ENCODE measurements at regions not wholly inside any gene's neighbourhood (a gene's known extent, or its start where the extent isn't known, plus 50 kb on each side); places are given as distances from the start of the nearest gene placed in this dataset.

DNA sequence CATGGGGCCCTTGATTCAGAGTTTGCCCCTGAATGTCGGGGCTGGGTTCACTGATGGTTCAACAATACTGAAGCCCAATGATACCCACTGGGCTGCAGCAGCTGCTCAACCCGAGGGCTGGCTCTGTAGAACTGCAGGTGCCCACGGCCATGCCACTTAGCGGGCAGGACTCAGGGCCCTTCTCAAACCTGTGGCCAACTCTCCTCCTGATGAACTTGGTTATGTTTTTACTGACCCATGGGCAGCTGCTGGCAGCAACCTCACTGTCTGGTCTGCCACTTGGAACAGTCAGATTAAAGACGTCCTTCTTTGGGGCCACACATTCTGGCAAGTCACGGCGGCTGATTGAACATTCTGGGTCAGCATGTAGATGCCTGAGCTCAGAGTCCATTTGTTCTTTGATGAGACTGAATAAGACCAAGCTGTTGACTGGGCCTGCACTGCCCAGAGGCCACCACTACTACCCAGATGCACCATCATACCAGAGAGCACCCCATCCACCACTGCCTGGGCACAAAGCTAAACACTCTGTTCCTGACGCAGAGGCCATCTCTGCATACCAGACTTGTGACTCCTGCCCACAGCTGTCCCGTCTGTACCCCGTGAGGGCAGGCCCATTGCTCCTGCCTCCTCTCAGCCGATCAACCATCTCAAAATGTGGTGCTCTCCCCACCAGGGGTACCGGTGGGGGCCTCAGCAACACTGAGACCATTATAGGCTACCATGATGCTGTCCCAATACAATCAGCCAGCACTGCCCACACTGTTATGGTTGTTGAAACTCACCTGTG, 67.8 kb downstream of the SHANK2 start:
- Histone ChIP-seq H4K20me1 (ENCODE audit: low read depth, low read length) (no peaks in the 10 kb centered on the region), H3K27me3 (ENCODE audit: low read length) (no peaks in the 10 kb centered on the region), H3K9me3 (ENCODE audit: insufficient read depth, low read length) (no peaks in the 10 kb centered on the region), H3K4me2 (ENCODE audit: low read depth, low read length, poor library complexity, severe bottlenecking) (no peak overlapping the region), H3K9me2 (replicated peaks; ENCODE audit: insufficient read depth, low read length) (no peaks in the 10 kb centered on the region), H3K36me3 (ENCODE audit: low read length) (no peaks in the 10 kb centered on the region), H3K27ac (ENCODE audit: low read depth, low read length) (no peak overlapping the region), H3K9ac (ENCODE audit: low read length) (no peak overlapping the region), H2AFZ (ENCODE audit: low read depth, low read length, severe bottlenecking) (no peak overlapping the region), H3K79me2 (ENCODE audit: insufficient read depth, low read length) (no peaks in the 10 kb centered on the region), H3K4me3 (ENCODE audit: insufficient read depth, low read length, poor library complexity, severe bottlenecking) (no peak overlapping the region), H3F3A (ENCODE audit: insufficient read depth) (no peaks in the 10 kb centered on the region)
- TF ChIP-seq, protein P1, sequence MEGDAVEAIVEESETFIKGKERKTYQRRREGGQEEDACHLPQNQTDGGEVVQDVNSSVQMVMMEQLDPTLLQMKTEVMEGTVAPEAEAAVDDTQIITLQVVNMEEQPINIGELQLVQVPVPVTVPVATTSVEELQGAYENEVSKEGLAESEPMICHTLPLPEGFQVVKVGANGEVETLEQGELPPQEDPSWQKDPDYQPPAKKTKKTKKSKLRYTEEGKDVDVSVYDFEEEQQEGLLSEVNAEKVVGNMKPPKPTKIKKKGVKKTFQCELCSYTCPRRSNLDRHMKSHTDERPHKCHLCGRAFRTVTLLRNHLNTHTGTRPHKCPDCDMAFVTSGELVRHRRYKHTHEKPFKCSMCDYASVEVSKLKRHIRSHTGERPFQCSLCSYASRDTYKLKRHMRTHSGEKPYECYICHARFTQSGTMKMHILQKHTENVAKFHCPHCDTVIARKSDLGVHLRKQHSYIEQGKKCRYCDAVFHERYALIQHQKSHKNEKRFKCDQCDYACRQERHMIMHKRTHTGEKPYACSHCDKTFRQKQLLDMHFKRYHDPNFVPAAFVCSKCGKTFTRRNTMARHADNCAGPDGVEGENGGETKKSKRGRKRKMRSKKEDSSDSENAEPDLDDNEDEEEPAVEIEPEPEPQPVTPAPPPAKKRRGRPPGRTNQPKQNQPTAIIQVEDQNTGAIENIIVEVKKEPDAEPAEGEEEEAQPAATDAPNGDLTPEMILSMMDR (IDR thresholded peaks at IDR 0.05; ENCODE audit: insufficient read depth, low read length, poor library complexity, severe bottlenecking) = no peak
- TF ChIP-seq EZH2phosphoT487 (conservative IDR thresholded peaks at IDR 0.05; ENCODE audit: low read length) = no peak

- H3K9me3 ChIP-seq (ENCODE audit: insufficient read depth, low read length) = no peaks in the 10 kb centered on the region
- no peak overlapping the region for H2AFZ ChIP-seq (ENCODE audit: low read depth, low read length, severe bottlenecking)
- no peak overlapping the region for H3K27ac ChIP-seq (ENCODE audit: low read depth, low read length)
- H3K27me3 ChIP-seq (ENCODE audit: low read length) = no peaks in the 10 kb centered on the region
- H3K36me3 ChIP-seq (ENCODE audit: low read length) = no peaks in the 10 kb centered on the region
- H3K4me2 ChIP-seq (ENCODE audit: low read depth, low read length, poor library complexity, severe bottlenecking) = no peak overlapping the region
- no peaks in the 10 kb centered on the region for H3K9me2 ChIP-seq (replicated peaks; ENCODE audit: insufficient read depth, low read length)
- no peak overlapping the region for H3K4me3 ChIP-seq (ENCODE audit: insufficient read depth, low read length, poor library complexity, severe bottlenecking)
- no peak overlapping the region for H3K9ac ChIP-seq (ENCODE audit: low read length)
- H3F3A ChIP-seq (ENCODE audit: insufficient read depth) = no peaks in the 10 kb centered on the region
- TF ChIP-seq, protein P1 (IDR thresholded peaks at IDR 0.05; ENCODE audit: insufficient read depth, low read length, poor library complexity, severe bottlenecking) = no peak
- no peak for TF ChIP-seq EZH2phosphoT487 (conservative IDR thresholded peaks at IDR 0.05; ENCODE audit: low read length)
- no peaks in the 10 kb centered on the region for H4K20me1 ChIP-seq (ENCODE audit: low read depth, low read length)
- no peaks in the 10 kb centered on the region for H3K79me2 ChIP-seq (ENCODE audit: insufficient read depth, low read length)
Observed at GRCh38 chr11:71183878-71184277, 68.5 kb downstream of the SHANK2 start.

DNA sequence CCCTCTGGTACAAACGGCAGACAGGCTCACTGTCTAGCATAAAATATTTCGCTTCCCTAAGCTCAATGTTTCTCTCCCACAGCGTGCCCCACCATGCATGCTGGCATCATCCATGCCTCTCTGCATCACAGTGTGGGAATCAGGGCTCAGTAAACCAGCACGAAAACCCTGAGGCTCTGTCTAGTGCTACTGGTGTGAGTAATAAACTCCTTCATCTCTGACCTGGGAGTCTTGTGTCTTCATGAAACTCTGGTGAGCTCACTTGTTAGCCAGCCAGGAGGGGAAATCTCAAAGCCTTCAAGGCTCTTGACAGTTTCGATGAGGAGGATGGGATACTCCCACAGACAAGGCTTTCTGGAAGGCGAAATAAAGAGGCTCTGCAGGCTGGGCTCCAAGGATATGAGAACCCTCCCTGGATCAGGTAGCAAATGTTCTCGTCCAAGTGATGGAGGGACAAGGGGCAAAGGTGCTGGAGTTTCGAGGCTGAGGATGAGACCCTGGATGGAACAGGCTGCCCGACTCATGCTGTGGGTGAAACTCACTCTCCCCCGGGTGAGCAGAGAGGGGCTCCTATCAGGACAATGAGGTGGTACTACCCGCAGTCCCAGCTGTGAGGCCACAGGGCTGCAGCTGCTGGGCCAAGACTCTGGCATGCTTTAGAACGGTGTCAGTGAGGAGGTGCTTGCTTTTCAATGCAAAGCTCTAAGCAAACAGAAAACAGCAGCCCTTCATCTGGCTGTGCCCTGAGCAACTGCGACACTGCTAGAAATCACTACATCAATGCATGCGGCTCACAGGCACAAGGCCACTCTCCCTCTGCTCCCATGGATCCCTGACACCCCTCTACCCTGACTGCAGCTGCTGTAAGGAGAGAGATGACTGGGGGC, 69.3 kb downstream of the SHANK2 start:
- Histone ChIP-seq H3K9me2 (replicated peaks; ENCODE audit: insufficient read depth, low read length) (no peaks in the 10 kb centered on the region), H3K36me3 (ENCODE audit: low read length) (no peaks in the 10 kb centered on the region), H2AFZ (ENCODE audit: low read depth, low read length, severe bottlenecking) (no peak overlapping the region), H3K9me3 (ENCODE audit: insufficient read depth, low read length) (no peaks in the 10 kb centered on the region), H3K4me2 (ENCODE audit: low read depth, low read length, poor library complexity, severe bottlenecking) (no peak overlapping the region), H3K9ac (ENCODE audit: low read length) (no peak overlapping the region), H3K79me2 (ENCODE audit: insufficient read depth, low read length) (no peaks in the 10 kb centered on the region), H4K20me1 (ENCODE audit: low read depth, low read length) (no peaks in the 10 kb centered on the region), H3K27ac (ENCODE audit: low read depth, low read length) (no peak overlapping the region), H3K4me3 (ENCODE audit: insufficient read depth, low read length, poor library complexity, severe bottlenecking) (no peak overlapping the region), H3K27me3 (ENCODE audit: low read length) (no peaks in the 10 kb centered on the region), H3F3A (ENCODE audit: insufficient read depth) (no peaks in the 10 kb centered on the region)
- TF ChIP-seq, protein P1 (IDR thresholded peaks at IDR 0.05; ENCODE audit: insufficient read depth, low read length, poor library complexity, severe bottlenecking) = no peak
- TF ChIP-seq EZH2phosphoT487 (conservative IDR thresholded peaks at IDR 0.05; ENCODE audit: low read length) = no peak
